Rectal smooth muscle tissue (tissue), 1 donor: ENCODE measurements at regions not wholly inside any gene's neighbourhood (a gene's known extent, or its start where the extent isn't known, plus 50 kb on each side); places are given as distances from the start of the nearest gene placed in this dataset.

ENCODE experiments used
- H3K27ac ChIP-seq: one replicate; pipeline ENCODE4 v1.7.0; 2013; ENCODE audit warnings: low read depth, low read length, inconsistent platforms
- H3K27me3 ChIP-seq: one replicate; pipeline ENCODE4 v1.7.0; 2013; ENCODE audit warnings: low read length; ENCODE audit not compliant: control insufficient read depth, insufficient read depth
- H3K36me3 ChIP-seq: one replicate; pipeline ENCODE4 v1.7.0; 2013; ENCODE audit warnings: low read length; ENCODE audit not compliant: control insufficient read depth, insufficient read depth
- H3K4me1 ChIP-seq: one replicate; pipeline ENCODE4 v1.7.0; 2013; ENCODE audit warnings: low read length; ENCODE audit not compliant: control insufficient read depth, insufficient read depth
- H3K4me3 ChIP-seq: one replicate; pipeline ENCODE4 v1.7.0; 2013; ENCODE audit warnings: low read length
- H3K9ac ChIP-seq: one replicate; pipeline ENCODE4 v1.7.0; 2013; ENCODE audit warnings: low read length

- H3K4me3 ChIP-seq: no peak overlapping the region
- H3K27me3 ChIP-seq: no peaks in the 10 kb centered on the region
- H3K27ac ChIP-seq: no peak overlapping the region
- H3K36me3 ChIP-seq: no peaks in the 10 kb centered on the region
- H3K9ac ChIP-seq: no peak overlapping the region
- H3K4me1 ChIP-seq: no peaks in the 10 kb centered on the region
Observed at GRCh38 chr6:115665310-115665709, 395.4 kb downstream of the FRK start.

GRCh38 chr6:115663681-115664080 lies 397.0 kb downstream of the FRK start:
- no peaks in the 10 kb centered on the region for H3K36me3 ChIP-seq

GRCh38 chr6:115643762-115644161 lies 416.9 kb downstream of the FRK start:
- H3K4me1 ChIP-seq: no peaks in the 10 kb centered on the region
- H3K36me3 ChIP-seq: no peaks in the 10 kb centered on the region
- H3K27ac ChIP-seq: no peak overlapping the region
- H3K27me3 ChIP-seq: no peaks in the 10 kb centered on the region
- no peak overlapping the region for H3K9ac ChIP-seq
- H3K4me3 ChIP-seq: no peak overlapping the region

More at GRCh38 chr6:115663681-115664080, 397.0 kb downstream of the FRK start:
- Histone ChIP-seq H3K27ac (no peak overlapping the region), H3K27me3 (no peaks in the 10 kb centered on the region), H3K4me3 (no peak overlapping the region), H3K9ac (no peak overlapping the region), H3K4me1 (no peaks in the 10 kb centered on the region)

- Histone ChIP-seq H3K27ac (no peak overlapping the region), H3K4me3 (no peak overlapping the region), H3K36me3 (no peaks in the 10 kb centered on the region), H3K9ac (no peak overlapping the region), H3K4me1 (no peaks in the 10 kb centered on the region), H3K27me3 (no peaks in the 10 kb centered on the region)
Observed at GRCh38 chr6:115634887-115635286, 425.8 kb downstream of the FRK start.

- Histone ChIP-seq H3K9ac (no peak overlapping the region), H3K27me3 (no peaks in the 10 kb centered on the region), H3K27ac (no peak overlapping the region), H3K4me3 (no peak overlapping the region), H3K4me1 (no peaks in the 10 kb centered on the region), H3K36me3 (no peaks in the 10 kb centered on the region)
Observed at GRCh38 chr6:115634131-115634530, 426.6 kb downstream of the FRK start.

GRCh38 chr6:115631028-115631427 lies 429.7 kb downstream of the FRK start:
- Histone ChIP-seq H3K4me1 (no peaks in the 10 kb centered on the region), H3K9ac (no peak overlapping the region), H3K4me3 (no peak overlapping the region), H3K27ac (no peak overlapping the region), H3K27me3 (no peaks in the 10 kb centered on the region), H3K36me3 (no peaks in the 10 kb centered on the region)

GRCh38 chr6:115630424-115631024 lies 430.2 kb downstream of the FRK start:
- Histone ChIP-seq H3K27ac (no peak overlapping the region), H3K9ac (no peak overlapping the region), H3K36me3 (no peaks in the 10 kb centered on the region)

GRCh38 chr6:115629415-115629814 lies 431.3 kb downstream of the FRK start:
- no peaks in the 10 kb centered on the region for H3K36me3 ChIP-seq
- H3K4me1 ChIP-seq: no peaks in the 10 kb centered on the region
- H3K27me3 ChIP-seq: no peaks in the 10 kb centered on the region
- no peak overlapping the region for H3K27ac ChIP-seq
- H3K9ac ChIP-seq: no peak overlapping the region
- H3K4me3 ChIP-seq: no peak overlapping the region

More at GRCh38 chr6:115630424-115631024, 430.2 kb downstream of the FRK start:
- Histone ChIP-seq H3K27me3 (no peaks in the 10 kb centered on the region), H3K4me3 (no peak overlapping the region), H3K4me1 (no peaks in the 10 kb centered on the region)

- no peaks in the 10 kb centered on the region for H3K36me3 ChIP-seq
- H3K27ac ChIP-seq: no peak overlapping the region
- no peaks in the 10 kb centered on the region for H3K4me1 ChIP-seq
- H3K9ac ChIP-seq: no peak overlapping the region
- H3K27me3 ChIP-seq: no peaks in the 10 kb centered on the region
- H3K4me3 ChIP-seq: no peak overlapping the region
Observed at GRCh38 chr6:115618256-115618655, 442.4 kb downstream of the FRK start.

GRCh38 chr6:115617031-115617430 lies 443.7 kb downstream of the FRK start:
- H3K9ac ChIP-seq: no peak overlapping the region
- no peak overlapping the region for H3K27ac ChIP-seq
- H3K4me1 ChIP-seq: no peaks in the 10 kb centered on the region
- H3K4me3 ChIP-seq: no peak overlapping the region
- H3K27me3 ChIP-seq: no peaks in the 10 kb centered on the region
- no peaks in the 10 kb centered on the region for H3K36me3 ChIP-seq

GRCh38 chr6:115613488-115613887 lies 447.2 kb downstream of the FRK start:
- Histone ChIP-seq H3K27ac (no peak overlapping the region), H3K36me3 (no peaks in the 10 kb centered on the region), H3K4me3 (no peak overlapping the region), H3K27me3 (no peaks in the 10 kb centered on the region), H3K4me1 (no peaks in the 10 kb centered on the region), H3K9ac (no peak overlapping the region)

- no peak overlapping the region for H3K27ac ChIP-seq
- H3K4me3 ChIP-seq: no peak overlapping the region
- no peak overlapping the region for H3K9ac ChIP-seq
- no peaks in the 10 kb centered on the region for H3K4me1 ChIP-seq
- H3K27me3 ChIP-seq: no peaks in the 10 kb centered on the region
- H3K36me3 ChIP-seq: no peaks in the 10 kb centered on the region
Observed at GRCh38 chr6:115612796-115613479, 447.8 kb downstream of the FRK start.

- no peaks in the 10 kb centered on the region for H3K36me3 ChIP-seq
- no peak overlapping the region for H3K9ac ChIP-seq
- H3K4me1 ChIP-seq: no peaks in the 10 kb centered on the region
- H3K4me3 ChIP-seq: no peak overlapping the region
- no peaks in the 10 kb centered on the region for H3K27me3 ChIP-seq
- H3K27ac ChIP-seq: no peak overlapping the region
Observed at GRCh38 chr6:115612216-115612615, 448.5 kb downstream of the FRK start.
